NCI-H226 (cell line): ENCODE measurements at regions not wholly inside any gene's neighbourhood (a gene's known extent, or its start where the extent isn't known, plus 50 kb on each side); places are given as distances from the start of the nearest gene placed in this dataset.
"Not testable (repeated sequence)": the region's sequence is repeated elsewhere in the genome, so short reads cannot be mapped to it uniquely, and the experiment has no call there.

Experiments used
- DNase-seq: peaks from one replicate; pipeline ENCODE4 v3.0.0-alpha.2; 2015

DNA sequence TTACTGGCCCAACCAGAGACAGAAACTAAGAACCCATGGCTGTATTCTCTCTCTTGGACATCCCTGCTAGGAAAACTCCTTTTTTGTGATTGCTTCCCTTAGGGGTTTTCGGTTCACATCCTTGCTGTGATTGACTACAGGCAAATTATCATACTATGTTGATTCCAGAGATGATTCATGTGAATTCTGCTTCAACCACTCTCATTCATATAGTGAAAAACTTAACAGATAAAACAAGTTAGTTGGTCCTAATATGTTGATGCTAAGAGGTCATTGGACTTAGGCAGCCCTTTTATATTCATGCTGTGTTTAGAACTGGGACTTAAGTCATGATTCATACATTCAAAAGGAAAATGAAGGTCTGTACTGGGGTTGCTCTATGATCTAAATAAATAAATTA lies 76.9 kb upstream of the CCN2 start:
- DNase-seq, result no peak

DNA sequence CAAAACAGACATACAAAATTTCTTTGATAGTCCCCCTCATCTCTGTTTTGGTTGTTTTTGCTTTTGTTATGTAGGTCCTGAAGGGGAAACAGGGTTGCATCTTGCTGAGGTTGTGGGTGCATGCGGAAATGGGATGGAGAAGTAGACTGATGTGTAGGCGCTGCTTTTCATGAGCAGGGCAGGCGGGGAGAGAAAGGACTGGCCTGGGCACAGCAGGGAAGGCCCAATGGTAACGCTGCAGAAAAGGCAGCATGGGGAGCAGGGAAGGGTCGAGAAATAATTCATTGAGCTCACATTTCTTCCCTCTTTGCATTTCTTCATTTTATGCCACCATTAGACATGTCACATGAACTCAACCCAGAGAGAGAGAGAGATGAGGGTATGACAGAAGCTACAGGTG lies 74.3 kb upstream of the CCN2 start:
- DNase-seq, result no peak

DNA sequence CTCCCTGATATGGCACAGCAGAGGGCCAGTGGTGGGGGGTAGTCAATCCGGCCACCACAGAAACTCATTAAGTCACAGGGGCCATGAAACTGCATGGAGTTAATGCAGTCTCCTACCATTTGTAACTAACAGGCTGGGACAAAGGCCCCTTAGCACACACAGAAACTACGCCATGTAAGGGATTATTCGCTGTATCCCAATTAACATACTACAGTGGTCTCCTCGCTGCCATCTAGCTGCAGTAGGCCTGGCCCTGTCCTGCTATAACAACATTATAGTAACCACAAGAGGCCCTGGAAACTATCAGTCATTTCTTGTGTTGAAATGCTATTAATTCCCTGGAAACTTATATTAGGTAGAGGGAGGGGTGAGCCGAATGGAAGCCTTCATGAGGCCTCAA lies 72.3 kb upstream of the CCN2 start:
- no peak for DNase-seq

DNA sequence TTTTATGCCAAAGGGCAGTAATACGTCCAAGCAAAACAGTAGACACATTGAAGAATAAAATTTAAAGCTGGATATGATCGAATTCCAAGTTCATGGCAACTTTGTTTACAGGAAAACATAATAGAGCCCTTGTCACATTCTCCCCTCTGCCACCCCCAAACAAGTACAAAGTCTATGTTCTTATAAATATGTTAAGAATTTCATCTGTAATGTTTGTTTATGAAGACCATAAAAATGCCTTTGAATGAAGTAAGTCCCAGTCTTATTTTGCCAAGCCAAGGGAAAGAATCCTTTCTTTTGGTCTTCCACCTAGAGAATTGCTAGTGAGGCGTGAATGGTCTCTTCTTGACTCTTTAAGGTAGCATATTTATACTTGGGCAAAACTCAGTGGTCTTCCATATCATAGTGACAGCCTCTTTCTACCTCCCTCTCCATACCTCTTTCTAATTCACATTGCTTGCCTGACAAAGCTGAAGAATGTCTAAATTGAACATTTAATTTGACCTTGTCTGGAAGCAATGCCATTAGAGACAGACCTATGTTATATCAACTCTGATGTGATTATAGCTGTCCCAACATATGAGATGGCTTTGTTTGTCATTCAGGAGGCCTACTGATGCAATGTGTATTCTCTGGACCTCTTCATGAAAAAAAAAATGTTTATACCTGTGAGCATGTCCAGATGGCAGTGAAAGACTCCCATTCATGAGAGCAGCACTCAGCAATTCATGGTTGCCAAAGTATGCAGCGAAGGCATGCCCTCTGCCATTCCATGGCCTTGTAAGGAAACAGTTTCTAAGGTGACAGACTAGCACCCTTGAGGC lies 70.6 kb upstream of the CCN2 start:
- DNase-seq, result no peak

DNA sequence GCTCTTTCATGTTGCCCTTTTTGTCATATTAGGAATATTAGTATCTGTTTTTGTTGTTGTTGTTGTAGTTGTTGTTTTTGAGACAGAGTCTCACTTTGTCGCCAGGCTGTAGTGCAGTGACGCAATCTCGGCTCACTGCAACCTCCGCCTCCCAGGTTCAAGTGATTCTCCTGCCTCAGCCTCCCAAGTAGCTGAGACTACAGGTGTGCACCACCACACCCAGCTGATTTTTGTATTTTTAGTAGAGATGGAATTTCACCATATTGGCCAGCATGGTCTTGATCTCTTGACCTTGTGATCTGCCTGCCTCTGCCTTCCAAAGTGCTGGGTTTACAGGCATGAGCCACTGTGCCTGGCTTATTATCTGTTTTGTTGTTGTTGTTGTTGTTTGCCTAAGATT lies 69.7 kb upstream of the CCN2 start:
- not testable (repeated sequence) for DNase-seq

DNA sequence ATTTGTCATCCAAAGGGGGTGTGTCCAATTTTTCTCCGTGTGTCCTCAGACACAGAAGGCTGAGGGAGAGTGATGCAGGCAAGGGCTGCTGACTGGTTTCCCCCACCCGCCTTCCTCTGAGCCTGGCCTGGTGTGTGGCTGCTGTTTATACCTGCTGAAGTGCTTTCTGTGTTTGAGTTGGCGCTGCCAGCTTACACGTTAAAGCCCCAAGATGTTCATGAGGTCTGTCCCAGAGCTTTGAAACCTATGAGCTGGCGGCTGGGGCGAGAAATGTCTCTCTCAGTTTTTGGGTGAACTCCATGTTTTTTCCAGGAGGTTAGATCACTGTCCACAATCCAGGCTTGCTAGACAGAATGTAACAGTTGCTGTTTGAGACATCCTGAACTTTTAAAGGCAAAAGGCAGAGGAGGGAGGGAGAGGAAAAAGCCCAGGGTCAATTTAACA lies 69.0 kb upstream of the CCN2 start:
- no peak for DNase-seq

DNA sequence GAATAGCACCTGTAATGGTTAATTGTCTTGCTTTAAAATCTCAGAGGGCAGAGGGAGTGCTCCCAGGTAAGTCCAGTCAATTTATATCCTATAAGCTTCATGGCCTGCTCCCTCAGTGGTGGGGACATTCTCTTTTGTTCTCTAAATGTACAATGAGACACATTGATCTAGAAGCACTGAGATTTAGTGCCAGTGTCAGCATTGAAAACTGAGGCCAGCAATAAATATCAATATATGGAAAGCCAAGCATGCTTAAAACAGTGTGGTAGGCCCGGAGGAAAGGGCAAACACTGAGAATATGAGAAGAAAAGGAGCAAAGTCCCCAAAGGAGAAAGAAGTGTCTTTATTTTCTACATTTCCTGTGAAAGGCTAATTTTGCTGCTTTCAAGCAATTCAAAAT lies 68.4 kb upstream of the CCN2 start:
- DNase-seq, result no peak

DNA sequence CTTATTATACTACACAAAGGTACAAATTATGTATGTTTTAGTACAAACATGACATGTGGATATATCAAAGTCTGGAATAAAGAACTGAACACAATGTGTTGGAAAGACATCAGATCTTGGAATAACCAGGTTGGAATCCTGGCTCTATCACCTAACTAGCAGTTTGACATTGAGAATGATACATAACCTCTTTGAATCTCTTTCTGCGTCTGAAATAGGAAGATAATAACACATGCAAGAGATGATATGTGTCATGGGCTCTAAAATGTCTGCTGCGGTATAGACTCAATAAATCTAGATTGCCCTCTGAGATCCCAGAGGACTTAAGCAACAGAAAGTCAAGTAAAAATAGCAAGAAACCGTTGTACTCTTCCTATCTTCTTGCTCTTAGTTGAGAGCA lies 66.8 kb upstream of the CCN2 start:
- no peak for DNase-seq

DNA sequence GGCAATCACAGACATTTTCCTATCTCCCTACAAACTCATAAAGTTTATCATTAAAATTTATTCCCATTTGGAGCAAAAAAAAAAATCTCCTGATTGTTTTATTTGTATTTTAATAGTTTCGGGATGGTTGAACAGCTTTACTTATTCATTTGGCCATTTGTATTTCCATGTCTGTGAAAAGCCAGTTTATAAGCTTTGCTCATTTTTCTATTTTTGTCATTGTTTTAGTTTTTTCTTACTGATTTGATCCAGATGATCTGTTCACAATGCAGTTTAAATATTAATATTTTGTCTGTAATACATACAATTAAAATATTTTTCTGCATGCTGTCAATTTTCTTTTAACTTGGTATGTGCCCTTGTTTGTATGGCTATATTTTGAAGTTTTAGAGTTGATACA lies 65.2 kb upstream of the CCN2 start:
- no peak for DNase-seq

DNA sequence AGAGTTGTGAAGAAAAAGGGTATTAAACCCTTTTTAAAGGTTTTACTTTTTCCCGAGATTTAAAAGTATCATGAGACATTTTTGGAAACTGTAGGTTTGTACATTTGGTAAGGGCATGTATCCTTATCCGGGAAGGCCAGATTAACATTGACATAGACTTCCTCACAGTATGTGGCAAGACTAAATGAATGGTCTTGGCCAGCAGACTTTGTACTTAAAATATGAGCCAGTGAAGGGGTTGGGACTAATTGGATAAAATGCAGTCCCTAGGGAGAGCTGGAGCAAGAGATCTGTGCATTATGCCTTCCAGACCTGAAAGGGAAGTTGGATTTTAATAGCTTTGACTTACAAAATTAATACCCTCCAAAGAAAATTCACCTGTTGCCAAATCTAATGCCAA lies 60.4 kb upstream of the CCN2 start:
- DNase-seq, result no peak

DNA sequence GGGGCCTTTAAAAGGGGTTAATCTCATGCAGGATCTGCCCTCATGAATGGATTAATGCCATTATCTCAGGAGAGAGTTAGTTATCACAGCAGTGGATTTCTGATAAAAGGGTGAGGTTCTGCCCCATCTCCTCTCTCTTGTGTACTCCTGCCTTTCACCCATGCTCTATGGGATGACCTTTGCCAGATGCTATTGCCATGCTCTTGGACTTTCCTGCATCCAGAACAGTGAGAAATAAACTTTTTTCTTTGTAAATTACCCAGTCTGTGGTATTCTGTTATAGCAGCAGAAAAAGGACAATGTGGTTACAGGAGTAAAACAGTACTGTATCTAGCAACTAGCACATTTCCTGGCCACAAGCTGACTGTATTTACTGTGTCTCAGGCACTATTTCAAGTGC lies 58.0 kb upstream of the CCN2 start:
- no peak for DNase-seq

DNA sequence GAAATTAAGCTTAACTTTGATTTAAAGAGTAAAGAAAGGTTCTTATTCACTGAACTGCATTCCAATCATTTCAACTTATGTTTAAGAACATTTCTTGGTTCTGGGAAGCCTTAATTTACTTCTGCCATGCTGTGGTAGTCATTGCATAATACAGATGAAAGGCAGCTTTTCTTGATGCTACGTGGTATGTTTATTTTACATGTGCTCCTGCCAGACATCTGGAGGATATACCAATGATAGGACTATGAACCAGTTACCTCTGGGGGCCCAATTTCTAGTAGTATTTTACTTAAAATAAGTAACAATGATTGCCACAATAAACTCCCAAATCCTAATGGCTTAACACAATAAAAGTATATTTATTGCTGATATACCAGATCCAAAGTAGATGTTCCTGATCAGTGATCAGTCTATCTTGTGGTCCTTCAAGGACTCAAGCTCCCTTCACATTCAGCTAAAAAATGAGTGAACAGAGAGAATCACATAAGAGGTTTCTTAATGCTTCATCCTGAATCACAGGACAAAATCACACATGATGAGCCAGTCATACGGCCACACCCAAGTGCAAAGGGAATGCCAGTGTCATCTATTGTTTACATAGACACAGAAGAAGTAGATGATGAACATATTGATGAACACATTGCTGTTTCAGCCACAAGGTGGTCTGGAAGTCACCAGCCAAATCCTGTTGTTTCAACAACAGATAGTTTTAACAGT lies 56.5 kb upstream of the CCN2 start:
- no peak for DNase-seq

DNA sequence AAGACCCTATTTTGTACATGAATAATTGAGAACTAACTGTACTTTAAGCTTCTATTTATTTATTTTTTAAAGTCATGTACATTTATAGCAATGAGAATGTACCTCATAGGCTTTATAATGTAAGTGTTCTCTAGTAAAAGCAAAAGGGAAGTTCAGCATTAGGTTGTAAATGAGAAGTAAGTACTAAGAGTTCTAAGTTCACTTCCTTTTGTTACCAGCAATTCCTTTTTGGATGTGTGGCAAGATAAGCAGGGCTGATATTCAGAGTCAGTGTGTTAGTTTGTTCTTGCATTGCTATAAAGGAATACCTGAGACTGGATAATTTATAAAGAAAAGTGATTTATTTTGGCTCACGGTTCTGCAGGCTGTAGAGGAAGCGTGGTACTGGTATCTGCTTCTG lies 54.0 kb upstream of the CCN2 start:
- no peak for DNase-seq

DNA sequence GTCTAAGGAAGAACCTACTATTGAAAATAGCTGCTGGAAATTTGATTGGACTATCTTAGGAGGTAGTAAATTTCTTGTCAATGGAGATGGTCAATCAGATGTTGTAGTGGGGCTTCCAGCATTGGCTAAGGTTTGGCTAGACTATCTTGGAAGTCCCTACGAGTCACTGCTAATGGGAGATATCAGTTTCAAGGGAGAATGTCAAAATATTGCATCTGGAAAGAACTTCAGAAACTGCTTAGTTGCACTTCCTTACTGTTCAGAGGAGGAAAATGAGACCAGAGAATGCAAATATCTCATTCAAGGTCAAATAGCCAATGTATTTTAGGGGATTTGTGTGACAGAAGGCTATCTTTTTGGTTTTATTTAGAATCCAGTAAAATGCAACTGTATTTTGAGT lies 53.5 kb upstream of the CCN2 start:
- DNase-seq, result no peak

DNA sequence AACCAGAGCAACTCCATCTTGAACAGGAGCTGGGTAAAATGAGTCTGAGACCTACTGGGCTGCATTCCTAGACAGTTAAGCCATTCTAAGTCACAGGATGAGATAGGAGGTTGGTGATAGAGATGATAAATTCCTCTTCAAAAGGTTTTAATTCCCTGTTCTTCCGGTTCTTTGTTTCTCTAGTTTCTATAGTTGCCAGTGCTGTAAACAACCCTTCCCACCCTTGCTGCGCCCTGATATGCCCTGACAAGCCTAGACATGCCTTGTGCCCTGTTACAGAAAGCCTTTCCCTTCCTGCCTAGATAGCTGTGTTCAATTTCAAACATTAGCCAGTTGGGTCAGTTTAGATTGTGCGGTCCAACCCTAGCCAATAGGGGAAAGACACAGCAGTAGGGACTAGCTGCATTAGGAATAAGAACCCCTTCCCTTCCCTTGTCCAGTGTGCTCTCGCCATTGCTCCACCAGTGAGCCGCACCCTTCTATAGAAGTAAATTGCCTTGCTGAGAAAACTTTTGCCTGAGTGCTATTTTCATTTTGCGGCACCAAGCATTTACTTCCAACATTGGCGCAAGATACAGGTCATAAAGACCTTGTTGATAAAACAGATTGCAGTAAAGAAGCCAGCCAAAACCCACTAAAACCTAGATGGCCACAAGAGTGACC lies 52.5 kb upstream of the CCN2 start:
- DNase-seq, result no peak
